GM04504 (cell line): ENCODE measurements at regions not wholly inside any gene's neighbourhood (a gene's known extent, or its start where the extent isn't known, plus 50 kb on each side); places are given as distances from the start of the nearest gene placed in this dataset.
"Not testable (repeated sequence)": the region's sequence is repeated elsewhere in the genome, so short reads cannot be mapped to it uniquely, and the experiment has no call there.

ENCODE experiments used
- DNase-seq: peaks from one replicate; pipeline ENCODE4 v3.0.0-alpha.2; 2012; ENCODE audit warnings: low read depth

DNA sequence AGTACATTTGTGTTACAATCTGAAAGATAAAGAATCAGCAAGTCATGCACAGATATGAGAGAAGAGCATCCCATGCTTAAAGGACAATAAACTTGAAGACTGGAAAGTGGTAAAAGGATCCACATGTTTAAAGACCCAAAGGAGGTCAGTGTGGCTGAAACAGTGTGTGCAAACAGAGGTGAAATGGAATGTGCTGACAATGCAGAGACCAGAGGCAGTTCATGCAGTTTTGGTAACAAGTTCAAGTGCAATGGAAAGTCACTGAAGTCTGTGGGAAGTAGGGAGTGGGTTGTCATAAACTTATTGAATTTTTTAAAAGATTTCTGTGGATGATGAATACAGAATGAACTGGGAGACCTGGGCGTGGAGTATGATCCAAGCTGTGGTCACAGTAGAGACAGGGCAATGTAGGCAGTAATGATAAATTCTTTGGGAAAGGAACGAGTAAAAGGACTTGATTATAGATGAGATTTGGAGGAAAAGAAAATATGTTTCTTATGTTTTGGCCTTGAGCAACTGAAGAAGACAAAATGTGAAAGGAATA lies 408.0 kb downstream of the HGF start:
- no peak for DNase-seq

DNA sequence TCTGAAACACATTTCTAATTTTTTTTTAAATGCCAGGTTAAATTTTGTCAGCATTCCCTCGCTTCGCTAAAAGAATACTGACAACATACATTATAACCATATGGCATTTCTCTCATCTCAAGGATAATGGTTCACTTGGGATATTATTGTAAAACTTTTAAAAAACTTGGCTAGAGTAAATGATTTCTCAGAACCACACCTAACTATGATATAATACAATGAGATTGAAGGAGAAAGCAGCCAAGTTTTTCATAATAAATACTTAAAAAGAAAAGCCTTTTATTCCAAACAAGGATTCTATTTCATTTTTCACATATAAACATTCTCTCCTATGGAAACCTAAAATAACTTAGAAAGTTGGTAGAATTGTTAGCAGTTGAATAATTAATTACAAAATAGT lies 413.9 kb downstream of the HGF start:
- no peak for DNase-seq

DNA sequence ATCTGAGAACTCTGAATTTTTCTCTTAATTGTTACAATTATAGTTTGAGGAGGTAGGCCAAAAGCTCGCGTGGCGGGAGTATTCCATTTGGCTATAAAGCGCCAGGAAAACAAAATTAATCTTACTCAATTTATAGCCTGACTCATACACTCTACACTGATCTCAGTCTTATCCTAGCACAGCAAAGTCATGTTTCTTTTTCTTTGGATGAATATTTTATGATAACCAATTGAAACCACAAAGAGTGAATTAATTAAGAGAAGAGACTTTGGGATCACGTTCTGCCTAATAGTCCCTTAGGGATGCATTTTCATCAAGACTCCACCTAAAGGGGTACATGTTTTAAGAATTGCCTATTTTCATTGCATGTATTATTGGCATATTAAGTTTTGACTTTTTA lies 420.8 kb downstream of the HGF start:
- DNase-seq = no peak

DNA sequence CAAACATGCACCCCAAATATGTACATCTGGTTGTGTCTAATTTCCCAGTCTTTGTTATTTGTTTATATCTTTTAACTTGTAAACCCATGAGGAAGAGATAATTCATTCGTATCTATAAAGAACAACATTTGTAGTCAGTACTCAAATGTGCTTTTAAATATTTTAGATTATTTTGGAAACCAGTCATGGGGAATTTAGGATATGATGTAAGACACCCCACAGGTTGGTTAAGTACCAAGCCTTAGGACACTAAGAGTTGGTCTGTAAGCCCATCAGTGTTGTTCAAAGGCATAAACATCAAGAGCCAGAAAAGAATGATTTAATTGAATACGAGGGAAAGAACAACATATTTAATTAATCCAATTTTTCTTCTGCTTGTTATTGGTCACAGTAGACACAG lies 421.1 kb upstream of the SEMA3C start:
- DNase-seq = peak; percentile 13

DNA sequence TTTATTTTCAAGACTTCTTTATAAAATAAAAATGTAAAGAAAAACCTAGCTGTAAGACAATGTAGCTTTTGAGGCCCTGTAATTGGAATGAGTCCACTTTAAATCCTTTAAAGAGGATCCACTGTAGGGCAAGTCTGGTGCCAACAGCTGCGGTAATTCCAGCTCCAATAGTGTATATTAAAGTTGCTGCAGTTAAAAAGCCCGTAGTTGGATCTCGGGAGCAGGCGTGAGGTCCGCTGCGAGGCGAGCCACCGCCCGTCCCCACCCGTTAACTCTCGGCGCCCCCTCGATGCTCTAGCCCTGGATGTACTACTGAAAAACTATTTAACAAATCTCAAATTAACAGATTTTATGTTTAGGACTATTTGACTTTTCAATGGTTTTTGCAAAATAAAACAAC lies 414.7 kb upstream of the SEMA3C start:
- DNase-seq = no peak

DNA sequence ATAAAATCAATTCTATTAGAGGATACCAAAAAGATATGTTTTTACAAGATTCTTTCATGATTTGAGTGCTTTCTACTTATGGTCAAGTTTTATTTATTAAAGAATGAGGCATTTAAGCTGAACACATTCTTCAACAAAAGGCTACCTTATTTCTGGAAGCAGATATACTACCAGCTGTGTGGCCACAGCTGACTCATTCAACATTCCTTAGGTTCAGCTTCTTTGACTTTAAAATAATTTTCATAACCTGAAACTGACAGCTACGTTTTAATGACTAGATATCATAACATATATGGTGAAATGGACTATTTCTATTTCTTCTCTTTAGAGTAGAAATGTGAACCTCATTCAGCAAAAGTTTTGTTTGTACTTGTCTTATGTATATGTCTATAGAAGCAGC lies 414.2 kb upstream of the SEMA3C start:
- no peak for DNase-seq

DNA sequence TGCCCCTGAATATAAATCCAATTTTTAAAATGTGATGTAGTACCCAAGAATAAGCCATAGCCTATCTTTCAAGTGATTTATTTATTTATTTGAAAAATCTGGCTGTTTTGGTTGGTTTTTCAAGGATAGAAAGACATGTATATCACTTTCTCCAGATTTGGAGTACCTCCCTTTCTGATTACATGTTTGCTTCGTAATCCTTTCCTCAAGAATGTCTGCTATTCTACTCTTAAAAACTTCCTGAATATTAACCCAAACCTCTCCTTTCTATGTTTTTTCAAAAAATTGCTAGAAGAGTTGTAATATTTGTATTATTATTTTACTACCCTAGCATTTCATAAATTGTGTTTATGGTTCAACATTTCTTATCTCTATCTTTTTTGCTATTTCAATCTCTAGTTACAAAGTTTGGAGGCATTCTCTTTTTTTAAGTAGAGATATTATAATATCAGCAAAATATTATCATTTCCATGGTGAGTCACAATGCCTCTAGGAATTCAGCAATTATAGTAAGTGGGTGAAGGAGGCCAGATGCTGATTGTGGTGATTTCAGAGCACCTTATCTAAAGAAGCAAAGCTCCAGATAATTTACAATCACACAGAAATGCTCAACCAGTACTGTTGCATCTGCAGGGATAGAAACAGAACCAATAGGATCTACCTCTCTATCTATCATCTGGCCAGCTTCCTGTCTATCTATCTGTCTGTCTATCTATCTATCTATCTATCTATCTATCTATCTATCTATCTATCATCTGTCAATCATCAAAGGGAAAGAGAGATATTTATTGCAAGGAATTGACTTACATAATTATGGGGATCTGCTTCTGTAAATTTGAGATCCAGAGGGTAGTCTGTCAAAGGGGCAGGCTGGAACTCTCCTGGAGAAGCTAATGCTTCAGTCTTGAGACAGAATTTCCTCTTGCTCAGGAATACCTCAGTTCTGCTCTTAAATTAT lies 412.5 kb upstream of the SEMA3C start:
- no peak for DNase-seq

DNA sequence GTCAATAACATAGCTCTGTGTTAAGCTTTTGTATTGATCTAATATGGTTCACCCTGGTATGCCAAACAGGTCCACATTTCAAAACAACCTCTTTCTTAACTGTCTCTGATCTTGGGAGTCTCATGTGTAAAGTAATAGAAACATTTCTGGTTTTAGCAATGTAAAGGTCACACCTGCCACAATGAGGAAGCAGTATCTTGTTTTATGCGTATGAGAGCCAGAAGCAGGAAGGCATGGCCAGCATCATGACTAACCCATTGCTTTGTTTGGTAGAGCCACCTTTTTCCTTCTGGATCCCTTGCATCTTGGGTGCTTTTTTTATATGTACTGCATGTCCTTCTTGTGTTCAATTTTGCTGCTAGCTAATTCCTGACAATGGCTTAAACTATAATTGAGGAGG lies 411.3 kb upstream of the SEMA3C start:
- DNase-seq = no peak

DNA sequence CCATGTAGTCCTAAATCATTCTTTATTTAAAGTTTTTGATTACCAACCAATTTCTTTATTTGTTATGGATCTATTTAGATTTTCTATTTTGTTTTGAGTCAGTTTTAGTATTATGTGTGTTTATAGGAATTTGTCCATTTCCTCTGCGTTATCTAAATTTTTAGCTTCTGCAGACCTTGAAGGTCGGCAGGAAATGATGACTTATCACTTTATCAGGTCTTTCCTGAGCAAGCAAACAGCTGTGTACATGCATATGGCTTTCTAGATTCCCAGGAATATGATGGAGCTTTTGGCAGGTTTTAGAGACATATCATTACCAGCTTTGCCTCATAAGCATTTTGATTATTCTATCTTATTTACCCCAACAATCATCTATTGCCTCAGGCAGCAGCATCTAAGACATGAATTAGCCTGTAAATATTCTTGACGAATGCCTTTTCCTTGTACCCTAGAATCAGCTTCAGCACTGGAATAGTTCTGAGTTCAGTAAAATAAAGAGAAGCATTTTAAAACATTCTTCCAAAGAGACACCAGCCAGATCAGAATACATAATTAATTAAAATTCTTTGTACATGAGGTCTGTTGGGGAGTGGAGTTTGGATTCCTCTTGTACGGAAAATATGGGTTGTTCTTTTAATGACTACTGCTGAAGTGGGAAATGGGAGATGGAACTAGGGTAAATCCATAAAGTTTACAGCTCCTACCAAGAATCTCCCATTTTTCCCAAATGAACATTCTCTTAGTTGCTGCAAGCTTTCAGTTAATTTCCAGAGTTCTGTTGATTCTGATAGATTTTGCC lies 408.8 kb upstream of the SEMA3C start:
- DNase-seq = no peak

DNA sequence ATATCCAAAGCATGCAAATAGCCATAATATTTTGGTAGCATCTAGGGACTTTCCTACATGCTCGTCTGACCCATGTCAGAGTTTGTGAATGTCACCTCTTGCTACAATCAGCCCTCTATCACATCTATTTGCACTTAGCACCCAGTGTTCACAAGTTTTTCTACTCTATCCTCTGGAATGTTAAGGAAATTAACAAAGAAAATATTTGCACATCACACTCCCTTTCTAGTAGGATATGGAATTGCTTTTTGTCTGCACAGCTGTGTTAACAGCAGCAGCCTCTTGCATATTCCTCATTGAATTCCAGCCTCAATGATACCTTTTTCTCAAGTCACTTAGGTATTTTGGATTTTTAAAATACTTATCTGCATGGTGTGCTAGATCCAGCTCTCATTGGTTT lies 403.1 kb upstream of the SEMA3C start:
- DNase-seq = no peak

DNA sequence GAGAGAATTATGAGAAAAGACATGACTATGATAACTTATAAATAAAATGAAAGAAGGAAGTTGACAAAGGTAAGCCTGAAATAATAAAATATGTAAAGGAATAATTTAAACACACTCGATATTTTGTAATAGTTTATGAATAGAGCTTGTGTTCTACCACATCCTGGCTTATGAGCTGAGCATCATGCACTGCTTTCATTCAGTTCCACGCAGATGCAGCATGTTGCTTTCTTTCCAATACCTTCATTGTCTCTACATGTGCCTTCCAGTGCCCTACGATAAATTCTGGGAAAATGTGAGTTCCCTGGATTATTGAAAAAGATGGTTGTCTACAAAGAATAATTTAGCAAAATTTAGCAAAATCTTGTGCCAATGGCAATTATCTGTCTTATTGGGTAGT lies 398.9 kb upstream of the SEMA3C start:
- no peak for DNase-seq

DNA sequence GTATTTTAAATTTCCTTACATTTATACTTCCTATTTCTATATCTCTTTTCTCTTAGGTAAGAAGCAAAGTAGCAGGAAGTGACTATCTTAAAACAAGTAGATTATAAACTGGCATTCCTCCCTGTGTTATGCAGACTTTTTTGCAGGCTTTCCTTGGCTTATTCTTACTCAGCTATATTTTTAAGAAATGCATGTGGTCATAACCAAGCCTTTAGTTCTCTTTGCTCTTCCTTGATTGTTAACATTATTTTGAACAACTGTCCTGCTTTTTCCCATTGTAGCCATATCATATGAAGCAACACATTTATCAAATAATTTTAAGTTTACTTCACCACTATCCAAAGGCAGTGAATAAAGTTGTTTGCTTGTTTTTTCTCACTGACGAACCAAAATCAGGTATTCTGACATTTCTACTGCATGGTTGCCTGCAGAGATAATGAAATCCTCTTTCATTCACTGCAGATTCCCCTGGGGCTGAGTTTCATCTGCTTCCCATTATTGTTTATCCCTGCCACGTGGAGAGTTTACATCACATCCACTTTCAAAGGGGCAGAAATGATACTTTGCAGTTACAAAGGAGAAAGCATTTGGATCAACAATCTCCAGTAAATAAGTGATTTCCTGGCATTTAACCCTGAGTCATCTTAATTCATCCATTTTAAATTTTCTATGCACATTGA lies 389.9 kb upstream of the SEMA3C start:
- peak; percentile 47 for DNase-seq

DNA sequence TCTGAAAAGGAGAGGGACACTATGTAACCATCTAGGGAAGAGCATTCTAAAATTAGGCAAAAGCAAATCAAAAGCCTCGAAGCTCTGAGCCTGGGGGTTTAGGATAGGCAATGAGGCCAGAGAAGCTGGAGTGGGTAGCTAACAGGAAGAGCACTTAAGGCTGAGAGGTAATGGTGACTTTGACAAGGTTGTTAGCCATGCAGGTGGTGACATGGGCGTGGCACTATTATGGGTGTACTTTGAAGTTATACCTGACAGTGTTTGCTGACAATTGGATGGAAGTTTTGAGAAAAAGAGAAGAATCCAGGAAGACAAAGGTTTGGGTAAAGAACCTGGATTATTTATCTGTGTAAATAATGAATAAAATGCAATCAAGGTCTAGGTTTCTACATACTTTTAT lies 383.0 kb upstream of the SEMA3C start:
- DNase-seq = no peak

DNA sequence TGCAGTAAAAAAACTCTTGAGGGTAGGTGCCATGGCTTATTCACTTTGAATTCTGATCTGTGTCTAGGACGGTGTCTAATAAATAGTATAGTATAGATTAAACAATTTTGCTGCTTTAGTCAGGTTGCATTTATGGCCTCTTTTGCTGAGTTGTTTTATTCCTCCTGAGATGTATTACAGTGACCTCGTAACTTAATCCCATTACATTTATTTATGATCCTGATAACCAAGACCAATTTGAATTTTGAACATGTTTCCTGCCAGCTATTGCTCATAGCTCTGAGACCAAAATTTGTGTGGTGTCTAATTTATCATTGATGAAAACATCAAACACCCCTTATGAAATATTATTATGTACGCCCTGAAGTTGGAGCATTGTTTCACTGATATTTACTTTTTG lies 381.9 kb upstream of the SEMA3C start:
- no peak for DNase-seq

DNA sequence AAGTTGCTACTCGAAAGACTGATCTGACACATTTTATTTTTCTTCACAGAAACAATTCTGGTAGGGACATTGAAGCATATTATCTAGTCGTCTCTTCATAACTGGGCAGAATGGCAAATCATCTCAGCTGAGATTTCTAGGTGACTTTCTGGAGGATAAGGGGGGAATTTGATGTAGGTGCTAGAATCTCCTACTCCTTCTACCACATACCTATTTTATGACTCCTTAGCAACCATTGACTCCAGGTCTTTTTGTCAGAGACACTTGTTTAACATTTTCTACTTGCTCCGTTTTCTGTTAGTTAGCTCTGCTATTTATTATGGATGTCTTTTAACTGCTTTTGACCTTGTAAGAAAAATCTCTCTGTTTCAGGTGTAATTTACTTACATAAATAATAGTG lies 380.9 kb upstream of the SEMA3C start:
- DNase-seq = no peak

DNA sequence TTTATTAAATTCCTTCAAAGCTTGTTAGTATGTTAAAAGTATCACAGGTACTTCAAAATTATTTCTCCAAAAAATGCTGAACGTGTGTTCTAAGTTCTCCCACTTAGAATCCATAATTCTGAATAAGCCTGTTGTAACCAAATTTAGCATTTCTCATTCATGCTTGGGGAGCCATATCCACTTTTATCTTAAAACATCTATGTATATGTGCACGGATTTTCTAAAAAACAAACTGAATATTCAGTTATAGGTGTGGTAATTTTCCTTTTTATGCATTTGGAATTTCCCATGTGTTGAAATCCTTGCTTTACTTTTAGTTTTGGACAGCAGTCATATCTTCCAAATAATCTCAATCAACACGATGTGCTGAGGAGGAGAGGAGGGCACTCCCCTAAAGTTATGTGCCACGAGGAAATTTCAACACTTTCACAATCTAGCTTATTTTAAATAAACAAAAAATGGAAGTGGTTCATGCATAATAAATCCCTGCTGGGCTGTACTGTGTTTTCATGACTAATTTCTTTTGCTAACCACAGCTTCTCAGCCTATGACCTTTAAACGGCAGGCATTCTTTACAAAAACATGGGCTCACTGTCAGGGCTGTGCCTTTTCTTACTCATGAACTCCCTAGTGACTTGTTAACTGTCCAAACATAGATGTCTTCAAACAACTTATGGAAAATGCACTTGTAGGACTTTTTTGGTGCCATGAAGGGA lies 380.3 kb upstream of the SEMA3C start:
- peak; percentile 93 for DNase-seq

DNA sequence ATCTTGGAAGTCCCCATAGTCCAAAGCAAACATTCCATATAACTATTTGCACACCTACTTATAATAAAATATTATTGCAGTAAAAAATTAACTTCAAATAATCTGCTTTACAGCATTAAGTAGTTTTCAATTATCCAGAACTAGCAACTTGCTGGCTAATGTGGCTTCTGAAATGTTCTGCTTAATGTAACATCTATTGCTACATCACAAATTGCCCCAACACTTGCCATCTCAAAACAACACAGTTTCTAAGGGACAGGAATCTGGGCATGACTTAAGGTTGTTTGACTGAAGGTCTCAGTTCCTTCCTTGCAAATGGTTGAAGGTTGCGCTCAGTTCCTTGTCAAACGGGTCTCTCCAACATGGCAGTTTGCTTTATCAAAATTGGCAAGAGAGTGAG lies 378.5 kb upstream of the SEMA3C start:
- no peak for DNase-seq

DNA sequence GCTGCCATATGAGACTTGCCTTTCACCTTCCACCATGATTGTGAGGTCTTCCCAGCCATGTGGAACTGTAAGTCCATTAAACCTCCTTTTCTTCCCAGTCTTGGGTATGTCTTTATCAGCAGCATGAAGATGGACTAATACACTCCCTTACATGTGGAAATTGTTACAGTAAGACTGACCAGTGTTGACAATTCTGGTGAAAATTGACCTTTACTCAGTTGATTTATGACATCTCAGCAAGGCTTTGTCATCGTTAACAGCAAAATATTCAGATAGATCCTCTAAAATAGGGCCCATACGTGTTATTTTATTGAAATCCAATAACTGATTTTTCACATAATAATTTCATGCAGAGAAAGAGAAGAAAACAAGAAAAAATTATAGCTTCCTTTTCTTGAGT lies 377.9 kb upstream of the SEMA3C start:
- DNase-seq = no peak

DNA sequence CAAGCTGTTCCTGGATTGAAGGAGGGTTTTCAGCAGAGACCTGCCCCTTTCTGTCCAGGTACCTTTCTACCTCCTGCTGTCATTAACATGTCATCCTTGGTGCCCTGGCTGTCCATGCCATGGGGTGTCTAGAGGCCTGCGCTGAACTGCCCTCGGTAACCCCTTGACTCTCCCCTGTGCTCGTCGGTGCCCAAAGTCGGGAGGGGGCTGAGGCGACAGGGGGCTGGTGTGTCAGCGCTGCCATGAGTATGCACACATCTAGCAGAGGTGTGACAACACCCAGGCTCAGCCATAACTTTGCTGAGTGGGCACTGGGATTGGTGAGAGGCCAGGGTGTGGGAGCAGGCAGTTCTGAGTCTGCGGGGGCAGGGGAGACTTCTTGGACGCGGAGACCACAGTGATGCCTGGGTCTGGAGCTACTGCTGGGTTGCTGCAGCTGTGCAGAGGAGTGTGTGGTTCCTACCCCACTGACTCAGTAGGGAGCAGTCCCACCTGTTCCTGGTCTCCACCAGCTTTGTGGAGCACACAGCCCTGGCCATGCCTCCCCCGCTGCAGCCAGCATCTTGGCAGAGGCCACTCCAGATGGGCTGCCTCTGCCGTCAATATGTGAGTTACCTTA lies 376.2 kb upstream of the SEMA3C start:
- no peak for DNase-seq

DNA sequence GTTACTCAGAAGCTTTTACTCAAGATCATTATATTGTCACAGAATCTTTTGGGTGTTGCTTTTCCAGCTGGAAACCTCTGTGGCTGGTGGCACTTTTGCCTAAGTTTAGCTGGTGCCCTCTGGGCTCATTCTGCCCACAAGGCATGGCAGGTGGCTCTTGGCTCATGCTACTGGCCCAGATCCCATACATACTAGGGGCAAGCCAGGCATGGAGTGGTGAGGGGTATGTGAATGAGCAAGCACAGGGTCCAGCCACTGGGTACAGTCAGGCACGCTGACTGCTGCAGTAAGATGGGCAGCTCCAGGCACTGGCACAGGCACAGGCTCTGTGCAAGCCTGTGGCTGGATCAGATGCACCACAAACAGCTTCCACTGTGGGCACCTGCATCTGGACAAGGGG lies 375.0 kb upstream of the SEMA3C start:
- DNase-seq = no peak

DNA sequence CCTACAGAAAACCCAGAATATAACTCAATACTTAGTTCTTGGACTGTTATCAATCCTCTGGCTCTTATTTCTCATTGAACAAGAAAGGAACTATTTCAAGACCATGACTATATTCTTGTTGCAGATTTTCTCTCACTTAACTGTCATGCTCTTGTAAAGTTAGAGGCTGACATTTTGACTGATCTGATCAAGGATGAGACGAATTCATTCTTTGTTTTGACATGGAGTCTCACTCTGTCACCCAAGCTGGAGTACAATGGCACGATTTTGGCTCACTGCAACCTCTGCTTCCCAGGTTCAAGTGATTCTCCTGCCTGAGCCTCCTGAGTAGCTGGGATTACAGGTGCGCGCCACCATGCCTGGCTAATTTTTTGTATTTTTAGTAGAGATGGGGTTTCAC lies 367.9 kb upstream of the SEMA3C start:
- not testable (repeated sequence) for DNase-seq
